PC-3 (cell line): ENCODE measurements at regions not wholly inside any gene's neighbourhood (a gene's known extent, or its start where the extent isn't known, plus 50 kb on each side); places are given as distances from the start of the nearest gene placed in this dataset.

ENCODE experiments used
- ATAC-seq: fragments of 200-7000 bp; cut with Tn5 transposase; 2 replicates; pipeline ENCODE4 v1.9.1; 2020; ENCODE audit warnings: mild to moderate bottlenecking, moderate library complexity
- BruUV-seq: library from RNA; stranded (reverse); fragments of 400-500 nt; replicated peaks from 2 replicates; lab custom pipeline; 2021; lab: Mats Ljungman, UMichigan
- CTCF ChIA-PET: fragments of 300-600 bp; sonication (Branson Sonifier 250); formaldehyde crosslinking; loops from one replicate; lab custom pipeline; 2022; ENCODE audit warnings: antibody characterized with exemption; lab: Charles Lee
- POLR2A ChIA-PET: fragments of 300-600 bp; sonication (Branson Sonifier 250); formaldehyde crosslinking; loops from one replicate; lab custom pipeline; 2022; ENCODE audit warnings: antibody characterized with exemption; ENCODE audit not compliant: unreplicated experiment; lab: Charles Lee
- DNase-seq: peaks from one replicate; pipeline ENCODE4 v3.0.0-alpha.2; 2015
- H2AFZ ChIP-seq: fragments of 300-600 bp; sonication (generic); 2 replicates; pipeline ENCODE4 v1.6.0; 2016; ENCODE audit warnings: antibody characterized with exemption, low read length
- H3F3A ChIP-seq: fragments of 300-600 bp; sonication (generic); one replicate; pipeline ENCODE4 v1.6.0; 2017; ENCODE audit warnings: antibody characterized with exemption, low read length, control low read depth, mild to moderate bottlenecking; ENCODE audit not compliant: unreplicated experiment
- H3K27ac ChIP-seq: fragments of 300-600 bp; sonication (generic); 2 replicates; pipeline ENCODE4 v1.5.1; 2016; ENCODE audit warnings: mild to moderate bottlenecking, low read length
- H3K27me3 ChIP-seq: fragments of 300-600 bp; sonication (generic); 2 replicates; pipeline ENCODE4 v1.6.1; 2016; ENCODE audit warnings: low read length, mixed read lengths
- H3K36me3 ChIP-seq: fragments of 300-600 bp; sonication (generic); 2 replicates; pipeline ENCODE4 v1.6.1; 2016; ENCODE audit warnings: low read depth, mixed run types, low read length, mixed read lengths
- H3K4me1 ChIP-seq: fragments of 300-600 bp; sonication (generic); 2 replicates; pipeline ENCODE4 v1.5.1; 2016; ENCODE audit warnings: low read length; ENCODE audit not compliant: insufficient read depth
- H3K4me2 ChIP-seq: fragments of 300-600 bp; sonication (generic); 2 replicates; pipeline ENCODE4 v1.6.0; 2016; ENCODE audit warnings: low read length
- H3K4me3 ChIP-seq: fragments of 300-600 bp; sonication (generic); 2 replicates; pipeline ENCODE4 v1.5.1; 2016; ENCODE audit warnings: mild to moderate bottlenecking, low read length, mixed read lengths
- H3K79me2 ChIP-seq: fragments of 300-600 bp; sonication (generic); 2 replicates; pipeline ENCODE4 v1.6.1; 2017; ENCODE audit warnings: low read length, mixed read lengths
- H3K9ac ChIP-seq: fragments of 300-600 bp; sonication (generic); 2 replicates; pipeline ENCODE4 v1.6.0; 2016; ENCODE audit warnings: mild to moderate bottlenecking, low read length
- H3K9me2 ChIP-seq: fragments of 300-600 bp; sonication (generic); replicated peaks from 2 replicates; pipeline ENCODE4 v1.6.1; 2016; ENCODE audit warnings: mixed run types, low read length, mixed read lengths
- H3K9me3 ChIP-seq: fragments of 300-600 bp; sonication (generic); 2 replicates; pipeline ENCODE4 v1.6.1; 2016; ENCODE audit warnings: low read length, mixed read lengths
- H4K20me1 ChIP-seq: fragments of 300-600 bp; sonication (generic); 2 replicates; pipeline ENCODE4 v1.6.1; 2016; ENCODE audit warnings: low read length, mixed read lengths
- CTCF ChIP-seq: fragments of 300-600 bp; sonication (generic); conservative IDR thresholded peaks from 2 replicates; pipeline ENCODE4 v1.5.1; 2017; ENCODE audit warnings: antibody characterized with exemption, low read depth, mild to moderate bottlenecking, low read length
- EZH2 ChIP-seq: fragments of 300-600 bp; sonication (generic); IDR thresholded peaks from one replicate; pipeline ENCODE4 v1.6.1; 2017; ENCODE audit warnings: antibody characterized with exemption, mild to moderate bottlenecking, low read length; ENCODE audit not compliant: unreplicated experiment
- EZH2phosphoT487 ChIP-seq: fragments of 300-600 bp; sonication (generic); IDR thresholded peaks from 2 replicates; pipeline ENCODE4 v1.6.1; 2018; ENCODE audit warnings: mild to moderate bottlenecking, antibody characterized with exemption, low read length, borderline replicate concordance
- intact Hi-C: fragments of 100-400 bp; cut with micrococcal nuclease; formaldehyde crosslinking; loops from 2 replicates; pipeline ENCODE4 v1.9.0; 2023

GRCh38 chr10:52874581-52874980, 102.0 kb upstream of the MBL2 start:
- peaks cover 16% of the 10 kb centered on the region for H3K4me1 ChIP-seq
- DNase-seq: no peak
- TF ChIP-seq CTCF (no peak), EZH2phosphoT487 (no peak), EZH2 (no peak)
- 0 out of 2 replicates have a peak, but pooled peaks cover 3% of the 10 kb centered on the region for H3K9me3 ChIP-seq
- POLR2A ChIA-PET: no interaction called here
- intact Hi-C loops: no loop called here
- BruUV-seq: no TSS peak
- no peaks in the 10 kb centered on the region for H3K36me3 ChIP-seq
- ATAC-seq: no peak
- H3K4me2 ChIP-seq: no peak overlapping the region
- no peaks in the 10 kb centered on the region for H3K79me2 ChIP-seq
- no peak overlapping the region for H3K27ac ChIP-seq
- H3F3A ChIP-seq: no peaks in the 10 kb centered on the region
- no peaks in the 10 kb centered on the region for H3K27me3 ChIP-seq
- no peak overlapping the region for H3K9ac ChIP-seq
- H3K4me3 ChIP-seq: no peak overlapping the region
- H3K9me2 ChIP-seq: no peaks in the 10 kb centered on the region
- no peak overlapping the region for H2AFZ ChIP-seq
- CTCF ChIA-PET: no interaction called here
- no peaks in the 10 kb centered on the region for H4K20me1 ChIP-seq

- H3K4me2 ChIP-seq: no peak overlapping the region
These were observed 98.7 kb upstream of the MBL2 start for GRCh38 chr10:52871191-52871843.

More at GRCh38 chr10:52871191-52871843, 98.7 kb upstream of the MBL2 start:
- no TSS peak for BruUV-seq
- POLR2A ChIA-PET: no interaction called here
- Histone ChIP-seq H3K9ac (no peak overlapping the region), H3K4me3 (no peak overlapping the region), H4K20me1 (no peaks in the 10 kb centered on the region), H3K36me3 (peaks cover 5% of the 10 kb centered on the region; the same call in 1 of the 2 replicates), H3K27me3 (no peaks in the 10 kb centered on the region), H3K9me2 (no peaks in the 10 kb centered on the region), H3K9me3 (peaks cover 11% of the 10 kb centered on the region; the same call in 1 of the 2 replicates), H3K4me1 (0 out of 2 replicates have a peak, but pooled peaks cover 4% of the 10 kb centered on the region), H2AFZ (no peak overlapping the region), H3K27ac (no peak overlapping the region), H3F3A (no peaks in the 10 kb centered on the region), H3K79me2 (no peaks in the 10 kb centered on the region)
- ATAC-seq (no peak), DNase-seq (no peak)
- TF ChIP-seq EZH2 (no peak), EZH2phosphoT487 (no peak), CTCF (no peak)
- CTCF ChIA-PET: no interaction called here
- intact Hi-C loops: no loop called here
